Activated CD8-positive, alpha-beta T cell treated with anti-CD3 and anti-CD28 coated beads for 36 hours (primary cell): ENCODE measurements at regions not wholly inside any gene's neighbourhood (a gene's known extent, or its start where the extent isn't known, plus 50 kb on each side); places are given as distances from the start of the nearest gene placed in this dataset.

Experiments
- ATAC-seq: fragments of 200-7000 bp; cut with Tn5 transposase; one replicate; pipeline ENCODE4 v1.10.0; 2021; ENCODE audit warnings: mild to moderate bottlenecking, moderate library complexity
- CTCF ChIA-PET: fragments of 350-600 bp; sonication (Branson Sonifier 250); formaldehyde crosslinking; loops from one replicate; lab custom pipeline; 2021; ENCODE audit warnings: antibody characterized with exemption; lab: Charles Lee
- POLR2A ChIA-PET: fragments of 350-600 bp; sonication (Branson Sonifier 250); formaldehyde crosslinking; loops from one replicate; lab custom pipeline; 2021; ENCODE audit warnings: antibody characterized with exemption; lab: Charles Lee
- DNase-seq: peaks from one replicate; pipeline ENCODE4 v3.0.0-alpha.2; 2020
- H3K27ac Mint-ChIP-seq: one replicate; pipeline ENCODE4 v1.8.0; 2021; ENCODE audit warnings: mild to moderate bottlenecking, mixed read lengths
- H3K27me3 Mint-ChIP-seq: one replicate; pipeline ENCODE4 v1.8.0; 2021; ENCODE audit warnings: mixed read lengths
- H3K36me3 Mint-ChIP-seq: one replicate; pipeline ENCODE4 v1.8.0; 2021; ENCODE audit warnings: low read depth, mixed read lengths
- H3K4me1 Mint-ChIP-seq: one replicate; pipeline ENCODE4 v1.8.0; 2021; ENCODE audit warnings: low read depth, mixed read lengths
- H3K4me3 Mint-ChIP-seq: one replicate; pipeline ENCODE4 v1.8.0; 2021; ENCODE audit warnings: mild to moderate bottlenecking, moderate library complexity, mixed read lengths
- H3K9me3 Mint-ChIP-seq: one replicate; pipeline ENCODE4 v1.8.0; 2021; ENCODE audit warnings: mixed read lengths
- intact Hi-C: fragments of 100-400 bp; cut with micrococcal nuclease; formaldehyde crosslinking; loops from one replicate; pipeline ENCODE4 v1.10.0; 2022
- TF ChIP-seq, protein P1 (sequence below): fragments of 200-600 bp; IDR thresholded peaks from one replicate; pipeline ENCODE4 v1.8.0; 2022; ENCODE audit warnings: antibody characterized with exemption, mild to moderate bottlenecking

DNA sequence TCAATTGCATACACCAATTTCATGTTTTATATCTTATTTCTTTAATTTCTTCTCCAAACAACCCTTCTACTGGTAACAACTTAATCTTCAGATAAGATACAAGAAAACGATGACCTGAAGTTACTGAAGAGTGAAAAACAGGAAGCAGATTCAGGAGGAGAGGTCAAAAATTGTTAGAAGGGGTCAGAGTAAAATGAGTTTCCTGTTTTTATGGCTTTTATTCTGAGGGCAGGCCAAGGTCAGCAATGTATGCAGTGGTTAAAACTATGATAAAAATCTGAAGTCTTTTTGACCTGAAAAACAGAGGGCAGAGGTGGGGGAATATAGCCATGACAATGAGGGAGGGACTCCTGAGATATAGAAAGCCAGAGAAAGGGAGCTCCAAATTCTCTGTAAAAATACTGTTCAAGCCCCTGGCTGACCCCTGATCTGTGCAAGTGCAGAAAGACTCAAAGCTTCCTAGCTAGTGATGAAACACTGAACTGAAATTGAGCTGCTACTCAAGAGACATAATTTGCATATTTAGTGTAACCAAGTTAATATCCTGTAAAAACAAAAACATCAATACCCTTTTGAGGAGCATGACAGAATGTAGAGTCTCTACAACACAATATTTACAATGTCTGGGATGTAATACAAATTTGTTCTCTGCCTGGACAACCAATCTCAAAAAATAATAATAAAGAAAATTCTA is 514.3 kb upstream of the SEL1L start:
- Mint-ChIP-seq H3K36me3 (no peaks in the 10 kb centered on the region), H3K27me3 (no peaks in the 10 kb centered on the region), H3K9me3 (no peaks in the 10 kb centered on the region), H3K4me3 (no peak overlapping the region), H3K27ac (no peak overlapping the region), H3K4me1 (no peaks in the 10 kb centered on the region)
- DNase-seq (no peak), ATAC-seq (no peak)
- intact Hi-C loops = no loop called here
- ChIA-PET POLR2A (no interaction called here), CTCF (no interaction called here)
- TF ChIP-seq, protein P1, sequence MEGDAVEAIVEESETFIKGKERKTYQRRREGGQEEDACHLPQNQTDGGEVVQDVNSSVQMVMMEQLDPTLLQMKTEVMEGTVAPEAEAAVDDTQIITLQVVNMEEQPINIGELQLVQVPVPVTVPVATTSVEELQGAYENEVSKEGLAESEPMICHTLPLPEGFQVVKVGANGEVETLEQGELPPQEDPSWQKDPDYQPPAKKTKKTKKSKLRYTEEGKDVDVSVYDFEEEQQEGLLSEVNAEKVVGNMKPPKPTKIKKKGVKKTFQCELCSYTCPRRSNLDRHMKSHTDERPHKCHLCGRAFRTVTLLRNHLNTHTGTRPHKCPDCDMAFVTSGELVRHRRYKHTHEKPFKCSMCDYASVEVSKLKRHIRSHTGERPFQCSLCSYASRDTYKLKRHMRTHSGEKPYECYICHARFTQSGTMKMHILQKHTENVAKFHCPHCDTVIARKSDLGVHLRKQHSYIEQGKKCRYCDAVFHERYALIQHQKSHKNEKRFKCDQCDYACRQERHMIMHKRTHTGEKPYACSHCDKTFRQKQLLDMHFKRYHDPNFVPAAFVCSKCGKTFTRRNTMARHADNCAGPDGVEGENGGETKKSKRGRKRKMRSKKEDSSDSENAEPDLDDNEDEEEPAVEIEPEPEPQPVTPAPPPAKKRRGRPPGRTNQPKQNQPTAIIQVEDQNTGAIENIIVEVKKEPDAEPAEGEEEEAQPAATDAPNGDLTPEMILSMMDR = no peak

DNA sequence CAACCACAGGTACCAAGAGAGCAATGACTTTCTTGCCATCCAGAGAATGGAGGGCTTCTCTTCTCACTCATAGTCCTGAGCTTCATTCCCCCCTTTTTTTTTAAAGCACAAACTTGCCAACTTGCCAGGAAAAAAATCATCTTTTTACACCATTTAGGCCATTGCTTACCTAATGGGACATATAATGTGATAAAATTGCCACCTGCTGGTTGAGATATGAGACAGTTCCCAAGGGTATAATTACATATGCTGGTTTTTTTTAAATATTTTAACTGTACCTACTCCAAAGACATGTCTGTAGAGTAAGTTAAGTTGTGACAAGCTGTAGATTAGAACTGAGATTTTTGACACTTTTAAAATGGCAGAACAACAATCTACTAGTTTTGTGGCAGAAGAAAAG is 519.1 kb upstream of the SEL1L start:
- CTCF ChIA-PET = no interaction called here
- Mint-ChIP-seq H3K9me3 (peaks cover 2% of the 10 kb centered on the region), H3K4me1 (no peaks in the 10 kb centered on the region), H3K4me3 (no peak overlapping the region), H3K27ac (no peak overlapping the region), H3K27me3 (no peaks in the 10 kb centered on the region), H3K36me3 (no peaks in the 10 kb centered on the region)
- no peak for DNase-seq
- TF ChIP-seq, protein P1 = no peak
- intact Hi-C loops = no loop called here
- ATAC-seq = no peak
- POLR2A ChIA-PET = no interaction called here

DNA sequence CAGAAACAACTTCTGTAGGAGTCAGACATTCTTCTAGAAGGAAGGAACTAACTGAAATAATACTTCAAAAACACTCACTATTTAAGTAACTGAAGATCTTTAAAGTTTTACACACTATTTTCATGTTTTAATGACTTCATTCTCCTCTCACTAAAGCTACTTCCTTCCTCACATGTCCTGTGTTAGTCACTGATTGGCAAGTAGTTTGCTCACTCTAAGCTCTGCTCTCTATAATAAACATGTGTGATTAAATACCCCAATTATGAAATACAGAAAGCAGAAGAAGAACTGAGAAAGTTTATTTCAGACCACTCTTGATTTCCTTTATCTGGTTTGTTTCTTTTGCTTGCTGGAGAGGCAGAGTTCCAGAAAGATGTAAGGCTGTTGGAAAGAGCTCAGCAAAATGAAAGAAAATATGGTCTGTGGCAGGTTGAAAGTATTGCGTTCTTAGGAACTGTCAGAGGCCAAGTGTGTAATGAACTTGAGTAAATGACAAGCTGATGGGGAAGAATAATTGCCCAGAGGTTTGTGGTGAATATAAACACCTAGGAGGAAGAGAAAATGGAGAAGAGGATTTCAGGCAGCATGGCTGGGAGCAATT is 522.0 kb upstream of the SEL1L start:
- ATAC-seq (no peak), DNase-seq (no peak)
- Mint-ChIP-seq H3K36me3 (no peaks in the 10 kb centered on the region), H3K4me3 (no peak overlapping the region), H3K27me3 (no peaks in the 10 kb centered on the region), H3K27ac (no peak overlapping the region), H3K4me1 (no peaks in the 10 kb centered on the region), H3K9me3 (peaks cover 2% of the 10 kb centered on the region)
- intact Hi-C loops = no loop called here
- TF ChIP-seq, protein P1 = no peak
- ChIA-PET POLR2A (no interaction called here), CTCF (no interaction called here)

DNA sequence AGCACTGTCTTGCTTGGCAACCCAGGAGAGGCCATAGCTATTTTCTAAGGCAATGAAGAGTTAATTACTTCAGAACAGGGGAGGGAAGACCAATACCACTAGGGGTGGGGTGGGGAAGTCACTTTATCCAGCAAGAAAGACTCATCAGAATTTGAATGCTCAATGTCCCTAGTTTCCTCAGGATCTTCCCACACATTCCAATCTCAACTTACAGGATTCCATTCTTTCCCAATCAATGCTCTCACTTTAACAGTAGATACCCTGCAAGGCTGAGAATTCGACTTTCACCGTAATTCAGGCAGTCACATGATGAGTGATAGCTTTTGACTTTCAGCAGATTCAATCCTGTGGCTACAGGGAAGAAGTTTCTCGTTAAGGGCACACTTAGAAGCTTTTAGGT is 526.6 kb upstream of the SEL1L start:
- no peak for ATAC-seq

More for the DNA sequence above, 526.6 kb upstream of the SEL1L start:
- Mint-ChIP-seq H3K27ac (no peak overlapping the region), H3K36me3 (no peaks in the 10 kb centered on the region), H3K4me1 (no peaks in the 10 kb centered on the region), H3K27me3 (no peaks in the 10 kb centered on the region), H3K9me3 (peaks cover 9% of the 10 kb centered on the region), H3K4me3 (no peak overlapping the region)
- TF ChIP-seq, protein P1 = no peak
- POLR2A ChIA-PET = no interaction called here
- CTCF ChIA-PET = no interaction called here
- intact Hi-C loops = no loop called here
- DNase-seq = no peak
